Esophagus muscularis mucosa (tissue), 4 donors: ENCODE measurements at regions not wholly inside any gene's neighbourhood (a gene's known extent, or its start where the extent isn't known, plus 50 kb on each side); places are given as distances from the start of the nearest gene placed in this dataset.
"Not testable (repeated sequence)": the region's sequence is repeated elsewhere in the genome, so short reads cannot be mapped to it uniquely, and the experiment has no call there.

Experiments used
- DNase-seq: peaks from one replicate; pipeline ENCODE4 v3.0.0-alpha.2; 2017; ENCODE audit errors: extremely low spot score
- H3K27ac ChIP-seq, 4 donors: fragments of 200-600 bp; sonication (generic); replicated peaks in 1 of 4; 1 replicate in 3 of 4; 2 replicates in 1 of 4; pipeline ENCODE4 v1.5.1; 2016 to 2019; ENCODE audit warnings: mild to moderate bottlenecking in 1 of 4
- H3K27me3 ChIP-seq, 4 donors: fragments of 200-600 bp; sonication (generic); one replicate each; pipeline versions ENCODE4 v1.5.1 to v1.6.0; 2016 to 2019
- H3K36me3 ChIP-seq, 4 donors: fragments of 200-600 bp; sonication (generic); one replicate each; pipeline ENCODE4 v1.5.1; 2016 to 2019
- H3K4me1 ChIP-seq, 4 donors: fragments of 200-600 bp; sonication (generic); one replicate each; pipeline ENCODE4 v1.5.1; 2016 to 2019
- H3K4me3 ChIP-seq, 4 donors: fragments of 200-600 bp; sonication (generic); 1 replicate in 2 of 4; 2 replicates in 2 of 4; pipeline ENCODE4 v1.5.1; 2016 to 2019; ENCODE audit warnings: mild to moderate bottlenecking in 4 of 4, moderate library complexity in 1 of 4
- H3K9me3 ChIP-seq, 4 donors: fragments of 200-600 bp; sonication (generic); 1 replicate in 3 of 4; 2 replicates in 1 of 4; pipeline ENCODE4 v1.5.1; 2016 to 2019
- EP300 ChIP-seq: sonication (generic); formaldehyde crosslinking; IDR thresholded peaks from one replicate; pipeline ENCODE4 v1.6.1; 2017; ENCODE audit warnings: antibody characterized with exemption
- POLR2A ChIP-seq: fragments of 450-650 bp; IDR thresholded peaks from one replicate; pipeline ENCODE4 v1.6.1; 2017; ENCODE audit warnings: antibody characterized with exemption, moderate library complexity, mild to moderate bottlenecking, low read depth
- POLR2AphosphoS5 ChIP-seq, 2 donors: sonication (generic); formaldehyde crosslinking; IDR thresholded peaks; one replicate each; pipeline ENCODE4 v1.6.1; 2017; ENCODE audit warnings: antibody characterized with exemption in 2 of 2
- WGBS: methylation state at CpG from one replicate; pipeline ENCODE4 v1.1.5; 2018; 5-methylcytosine and 5-hydroxymethylcytosine counted together
- intact Hi-C: fragments of 100-400 bp; cut with DNase I; formaldehyde crosslinking; loops from one replicate; pipeline ENCODE4 v1.15.1; 2023
- TF ChIP-seq, protein P1 (sequence below), 3 experiments: fragments of 200-600 bp in 2 of 3; fragments of 450-650 bp in 1 of 3; sonication (generic) in 2 of 3; IDR thresholded peaks; one replicate each; pipeline ENCODE4 v1.5.1; 2017 to 2019; ENCODE audit warnings: antibody characterized with exemption in 3 of 3, mild to moderate bottlenecking in 2 of 3, moderate library complexity in 1 of 3

DNA sequence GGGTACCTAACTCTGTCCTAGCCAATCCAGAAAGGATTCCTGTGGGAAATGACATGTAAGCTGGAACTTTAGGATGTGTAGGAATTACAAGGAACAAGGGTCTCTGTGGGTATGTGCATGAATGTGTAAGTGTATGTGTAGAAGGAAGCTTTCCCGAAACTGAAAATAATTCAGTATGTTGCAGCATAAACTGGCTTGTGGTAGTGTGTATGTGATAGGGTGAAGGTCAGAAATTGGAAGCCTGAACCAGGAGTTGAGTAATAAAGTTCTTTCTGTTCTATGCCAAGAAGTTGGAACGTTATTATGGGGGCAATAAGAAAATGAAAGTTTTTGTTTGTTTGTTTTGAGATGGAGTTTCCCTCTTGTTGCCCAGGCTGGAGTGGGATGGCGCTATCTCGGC is 323.1 kb upstream of the KITLG start:
- Histone ChIP-seq H3K36me3 (no peaks in the 10 kb centered on the region), H3K27me3 (no peaks in the 10 kb centered on the region), H3K9me3 (no peaks in the 10 kb centered on the region), H3K4me1 (no peaks in the 10 kb centered on the region), H3K27ac (no peak overlapping the region), H3K4me3 (no peak overlapping the region)
- no peak for DNase-seq
- intact Hi-C loops, result no loop called here
- TF ChIP-seq, protein P1, sequence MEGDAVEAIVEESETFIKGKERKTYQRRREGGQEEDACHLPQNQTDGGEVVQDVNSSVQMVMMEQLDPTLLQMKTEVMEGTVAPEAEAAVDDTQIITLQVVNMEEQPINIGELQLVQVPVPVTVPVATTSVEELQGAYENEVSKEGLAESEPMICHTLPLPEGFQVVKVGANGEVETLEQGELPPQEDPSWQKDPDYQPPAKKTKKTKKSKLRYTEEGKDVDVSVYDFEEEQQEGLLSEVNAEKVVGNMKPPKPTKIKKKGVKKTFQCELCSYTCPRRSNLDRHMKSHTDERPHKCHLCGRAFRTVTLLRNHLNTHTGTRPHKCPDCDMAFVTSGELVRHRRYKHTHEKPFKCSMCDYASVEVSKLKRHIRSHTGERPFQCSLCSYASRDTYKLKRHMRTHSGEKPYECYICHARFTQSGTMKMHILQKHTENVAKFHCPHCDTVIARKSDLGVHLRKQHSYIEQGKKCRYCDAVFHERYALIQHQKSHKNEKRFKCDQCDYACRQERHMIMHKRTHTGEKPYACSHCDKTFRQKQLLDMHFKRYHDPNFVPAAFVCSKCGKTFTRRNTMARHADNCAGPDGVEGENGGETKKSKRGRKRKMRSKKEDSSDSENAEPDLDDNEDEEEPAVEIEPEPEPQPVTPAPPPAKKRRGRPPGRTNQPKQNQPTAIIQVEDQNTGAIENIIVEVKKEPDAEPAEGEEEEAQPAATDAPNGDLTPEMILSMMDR (IDR thresholded peaks at IDR 0.05), result no peak
- TF ChIP-seq POLR2A, result no peak
- 91% methylated on average over 4 of the region's 4 CpGs for WGBS

GRCh38 chr12:88897723-88898122 is 317.5 kb upstream of the KITLG start:
- Histone ChIP-seq H3K9me3 (no peaks in the 10 kb centered on the region), H3K27me3 (no peaks in the 10 kb centered on the region), H3K4me1 (no peaks in the 10 kb centered on the region), H3K27ac (no peak overlapping the region), H3K36me3 (no peaks in the 10 kb centered on the region), H3K4me3 (no peak overlapping the region)
- intact Hi-C loops, result no loop called here
- no peak for DNase-seq
- TF ChIP-seq EP300, result no peak
- TF ChIP-seq, protein P1 (IDR thresholded peaks at IDR 0.05), result no peak
- no peak for TF ChIP-seq POLR2AphosphoS5 (IDR thresholded peaks at IDR 0.05)
- no peak for TF ChIP-seq POLR2A
- WGBS, result 78% methylated on average over 1 of the region's 1 CpG

DNA sequence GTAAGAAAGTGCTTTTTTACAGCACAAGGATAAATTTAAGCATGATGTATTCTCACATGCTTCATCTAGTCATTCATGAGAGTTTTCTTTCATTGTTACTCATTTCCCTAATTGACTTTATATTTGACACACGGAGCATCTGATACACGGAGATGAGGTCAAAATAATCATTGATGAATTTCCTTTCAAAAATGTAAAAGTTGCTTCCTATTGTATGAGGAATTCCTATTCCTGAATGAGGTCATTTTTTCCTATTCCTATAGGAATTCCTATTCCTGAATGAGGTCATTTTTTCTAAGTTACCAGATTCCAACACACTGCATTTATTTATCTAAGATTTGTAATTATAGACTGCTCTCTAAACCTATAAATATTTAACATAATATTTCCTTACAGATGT is 316.7 kb upstream of the KITLG start:
- H3K27me3 ChIP-seq, result no peaks in the 10 kb centered on the region
- no peak overlapping the region for H3K27ac ChIP-seq
- no peak for DNase-seq
- no peak for TF ChIP-seq POLR2A
- TF ChIP-seq EP300, result no peak
- no peak for TF ChIP-seq POLR2AphosphoS5 (IDR thresholded peaks at IDR 0.05)
- TF ChIP-seq, protein P1 (IDR thresholded peaks at IDR 0.05), result no peak
- no peak overlapping the region for H3K4me3 ChIP-seq
- no peaks in the 10 kb centered on the region for H3K9me3 ChIP-seq
- WGBS, result 64% methylated on average over 2 of the region's 2 CpGs
- H3K36me3 ChIP-seq, result no peaks in the 10 kb centered on the region
- no peaks in the 10 kb centered on the region for H3K4me1 ChIP-seq
- intact Hi-C loops, result no loop called here

DNA sequence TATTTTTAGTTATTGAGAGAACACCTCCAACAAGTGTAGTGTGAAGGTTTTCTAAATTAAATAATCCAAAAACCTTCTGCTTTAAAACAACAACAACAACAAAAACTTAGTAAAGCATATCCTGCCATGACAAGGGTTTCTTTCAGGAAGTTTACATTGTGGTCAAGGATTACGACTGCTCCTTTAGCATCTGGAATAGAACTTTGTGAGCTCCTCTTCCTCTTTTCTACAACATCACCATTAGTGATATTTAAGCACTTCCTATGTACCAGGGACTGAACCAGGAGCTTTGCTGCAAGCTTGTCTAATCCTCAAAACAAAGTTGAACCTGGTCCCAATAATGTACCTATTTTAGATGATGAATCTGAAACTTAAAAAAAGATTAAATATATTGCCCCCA is 315.4 kb upstream of the KITLG start:
- H3K27ac ChIP-seq, result no peak overlapping the region
- no peak for DNase-seq
- TF ChIP-seq POLR2A (no peak), EP300 (no peak), POLR2AphosphoS5 (IDR thresholded peaks at IDR 0.05) (no peak)
- TF ChIP-seq, protein P1 (IDR thresholded peaks at IDR 0.05), result no peak
- no peaks in the 10 kb centered on the region for H3K36me3 ChIP-seq
- H3K4me1 ChIP-seq, result no peaks in the 10 kb centered on the region
- no peak overlapping the region for H3K4me3 ChIP-seq
- no peaks in the 10 kb centered on the region for H3K27me3 ChIP-seq
- intact Hi-C loops, result no loop called here
- H3K9me3 ChIP-seq, result no peaks in the 10 kb centered on the region
- WGBS, result 87% methylated on average over 1 of the region's 1 CpG

GRCh38 chr12:88893801-88894200 is 313.5 kb upstream of the KITLG start:
- DNase-seq, result no peak
- intact Hi-C loops, result no loop called here
- Histone ChIP-seq H3K4me3 (no peak overlapping the region), H3K36me3 (no peaks in the 10 kb centered on the region), H3K4me1 (peaks cover 0 to 13% (median 2%) of the 10 kb centered on the region in 4 donors), H3K27me3 (no peaks in the 10 kb centered on the region), H3K27ac (no peak overlapping the region), H3K9me3 (no peaks in the 10 kb centered on the region)
- TF ChIP-seq EP300 (no peak), POLR2A (no peak), POLR2AphosphoS5 (IDR thresholded peaks at IDR 0.05) (no peak)
- TF ChIP-seq, protein P1 (IDR thresholded peaks at IDR 0.05), result no peak
- 82% methylated on average over 3 of the region's 3 CpGs for WGBS

GRCh38 chr12:88891434-88891833 is 311.2 kb upstream of the KITLG start:
- H3K27me3 ChIP-seq, DNase-seq, intact Hi-C loops, H3K9me3 ChIP-seq, H3K27ac ChIP-seq, H3K36me3 ChIP-seq, H3K4me3 ChIP-seq: not testable (repeated sequence)
- WGBS, result 96% methylated on average over 11 of the region's 11 CpGs
- H3K4me1 ChIP-seq, result peaks cover 0 to 13% (median 2%) of the 10 kb centered on the region in 4 donors
